SK-MEL-5 (cell line): ENCODE measurements at regions not wholly inside any gene's neighbourhood (a gene's known extent, or its start where the extent isn't known, plus 50 kb on each side); places are given as distances from the start of the nearest gene placed in this dataset.
A peak's percentile ranks its signal among the peaks of the same experiment; 100 is the strongest.
"Not testable (repeated sequence)": the region's sequence is repeated elsewhere in the genome, so short reads cannot be mapped to it uniquely, and the experiment has no call there.

Experiments
- DNase-seq: peaks from one replicate; pipeline ENCODE4 v3.0.0-alpha.2; 2016; ENCODE audit warnings: low read depth, low spot score
- in situ Hi-C: cut with HindIII; loops from 2 replicates; pipeline ENCODE4 v1.10.0; 2016; ENCODE audit warnings: low sequenced_read_pairs, high pct_unique_total_duplicates, low pct_unique_long_range_greater_than_20kb

- DNase-seq, result no peak
Measured at GRCh38 chr3:81380234-81380633, 381.2 kb downstream of the GBE1 start.

GRCh38 chr3:81378552-81379293, 382.7 kb downstream of the GBE1 start:
- in situ Hi-C loops, result no loop called here
- DNase-seq, result no peak

More at GRCh38 chr3:81380234-81380633, 381.2 kb downstream of the GBE1 start:
- in situ Hi-C loops, result no loop called here

GRCh38 chr3:81375921-81376320, 385.5 kb downstream of the GBE1 start:
- in situ Hi-C loops, result no loop called here
- no peak for DNase-seq

GRCh38 chr3:81364411-81364810, 397.0 kb downstream of the GBE1 start:
- DNase-seq, result no peak
- in situ Hi-C loops, result no loop called here

- in situ Hi-C loops, result no loop called here
- DNase-seq, result no peak
Measured at GRCh38 chr3:81363816-81364215, 397.6 kb downstream of the GBE1 start.

- in situ Hi-C loops, result no loop called here
- DNase-seq, result no peak
Measured at GRCh38 chr3:81354119-81354518, 407.3 kb downstream of the GBE1 start.

GRCh38 chr3:81352867-81353266, 408.6 kb downstream of the GBE1 start:
- peak; percentile 80 for DNase-seq
- in situ Hi-C loops, result no loop called here

- no peak for DNase-seq
- in situ Hi-C loops, result no loop called here
Measured at GRCh38 chr3:81349816-81350340, 411.6 kb downstream of the GBE1 start.

GRCh38 chr3:81339040-81339845, 422.2 kb downstream of the GBE1 start:
- peak; percentile 37 for DNase-seq
- in situ Hi-C loops, result no loop called here

GRCh38 chr3:81336470-81336869, 425.0 kb downstream of the GBE1 start:
- in situ Hi-C loops, result no loop called here
- no peak for DNase-seq

- DNase-seq, in situ Hi-C loops: not testable (repeated sequence)
Measured at GRCh38 chr3:81329835-81330234, 431.6 kb downstream of the GBE1 start.

GRCh38 chr3:81326245-81326644, 435.2 kb downstream of the GBE1 start:
- in situ Hi-C loops, result no loop called here
- DNase-seq, result no peak

- DNase-seq, result no peak
- in situ Hi-C loops, result no loop called here
Measured at GRCh38 chr3:81320862-81321261, 440.6 kb downstream of the GBE1 start.

- no peak for DNase-seq
- in situ Hi-C loops, result no loop called here
Measured at GRCh38 chr3:81315030-81315429, 446.4 kb downstream of the GBE1 start.

GRCh38 chr3:81311321-81311720, 450.1 kb downstream of the GBE1 start:
- no peak for DNase-seq
- in situ Hi-C loops, result no loop called here

GRCh38 chr3:81308306-81308705, 453.1 kb downstream of the GBE1 start:
- in situ Hi-C loops, result no loop called here
- DNase-seq, result no peak

GRCh38 chr3:81307221-81307620, 454.2 kb downstream of the GBE1 start:
- in situ Hi-C loops, result no loop called here
- no peak for DNase-seq

- in situ Hi-C loops, result no loop called here
- no peak for DNase-seq
Measured at GRCh38 chr3:81303321-81303720, 458.1 kb downstream of the GBE1 start.

GRCh38 chr3:81302045-81302444, 459.4 kb downstream of the GBE1 start:
- DNase-seq, result peak; percentile 71
- in situ Hi-C loops, result no loop called here
